Sciatic nerve (tissue), 2 donors: ENCODE measurements at regions not wholly inside any gene's neighbourhood (a gene's known extent, or its start where the extent isn't known, plus 50 kb on each side); places are given as distances from the start of the nearest gene placed in this dataset.

Experiments used
- ATAC-seq: fragments of 200-7000 bp; cut with Tn5 transposase; one replicate; pipeline ENCODE4 v1.9.1; 2020; ENCODE audit warnings: mild to moderate bottlenecking, moderate library complexity
- DNase-seq: peaks from one replicate; pipeline ENCODE4 v3.0.0-alpha.2; 2020; ENCODE audit warnings: low spot score
- intact Hi-C: fragments of 100-400 bp; cut with DNase I; formaldehyde crosslinking; loops from one replicate; pipeline ENCODE4 v1.14.2; 2022
- donor health status: DM: no; HTN: no; CAD: no.
- donor health status: DM: no; HTN: no; CAD: no.

DNA sequence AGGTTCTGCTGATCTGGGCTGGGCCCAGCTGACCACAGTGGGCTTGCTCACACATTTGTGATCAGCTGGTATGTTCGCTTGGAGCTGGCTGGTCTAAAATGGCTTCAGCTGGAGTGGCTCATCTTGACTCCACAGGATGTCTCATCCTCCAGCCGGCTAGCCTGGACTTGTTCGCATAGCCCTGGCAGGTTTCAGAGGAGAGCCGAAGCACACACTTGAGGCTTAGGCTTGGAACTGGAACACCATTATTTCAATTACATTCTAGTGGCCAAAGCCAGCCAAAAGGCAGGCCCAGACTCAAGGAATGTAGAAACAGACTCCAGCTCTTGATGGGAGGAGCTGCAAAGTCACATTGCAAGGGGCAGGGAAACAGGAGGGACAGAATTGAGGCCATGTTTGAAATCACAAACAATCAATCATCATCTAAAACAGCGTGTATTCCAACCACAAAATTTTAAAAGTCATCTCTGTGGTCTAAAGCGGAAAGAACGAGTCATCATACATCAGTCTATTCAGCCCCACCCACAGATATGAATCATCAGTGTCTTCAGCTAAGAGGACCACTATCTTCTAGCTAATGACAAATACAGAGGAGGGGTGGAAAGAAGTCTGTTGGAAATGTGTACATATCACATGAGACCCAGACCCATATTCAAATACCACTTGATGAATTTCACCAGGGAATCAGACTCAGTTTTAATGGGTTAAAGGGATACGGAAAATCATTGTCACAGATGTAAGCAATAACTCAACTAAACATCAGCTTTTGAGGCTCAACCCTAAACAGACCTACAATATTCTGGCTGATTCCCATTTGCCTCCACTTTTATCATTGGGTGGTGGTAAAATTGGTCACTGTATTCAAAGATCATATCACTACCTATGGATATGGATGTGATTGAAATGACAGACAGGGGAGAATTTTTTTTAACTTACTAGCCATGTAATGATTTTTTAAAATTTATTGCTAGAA is 139.0 kb upstream of the MKLN1 start:
- ATAC-seq (peak; percentile 84), DNase-seq (no peak)
- intact Hi-C loops: no loop called here

DNA sequence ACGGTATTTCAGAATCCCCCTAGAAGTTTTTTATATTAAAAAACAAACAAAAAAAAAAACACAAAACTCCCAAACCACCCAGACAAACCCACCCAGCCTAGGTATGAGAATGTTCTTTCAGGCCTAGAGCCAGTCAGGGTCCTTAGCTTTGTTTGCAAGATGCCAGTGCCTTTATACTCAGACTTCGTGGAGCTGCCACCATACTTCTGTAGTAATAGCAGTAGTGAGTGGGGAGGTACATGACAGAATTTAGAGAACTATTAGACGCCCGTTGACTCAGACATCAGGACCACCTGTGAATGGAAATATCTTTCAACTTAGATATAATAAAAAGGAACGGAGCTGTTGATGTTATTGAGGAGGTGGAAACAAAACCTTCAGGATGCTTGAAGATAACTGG is 138.2 kb upstream of the MKLN1 start:
- DNase-seq (no peak), ATAC-seq (no peak)
- intact Hi-C loops: no loop called here

DNA sequence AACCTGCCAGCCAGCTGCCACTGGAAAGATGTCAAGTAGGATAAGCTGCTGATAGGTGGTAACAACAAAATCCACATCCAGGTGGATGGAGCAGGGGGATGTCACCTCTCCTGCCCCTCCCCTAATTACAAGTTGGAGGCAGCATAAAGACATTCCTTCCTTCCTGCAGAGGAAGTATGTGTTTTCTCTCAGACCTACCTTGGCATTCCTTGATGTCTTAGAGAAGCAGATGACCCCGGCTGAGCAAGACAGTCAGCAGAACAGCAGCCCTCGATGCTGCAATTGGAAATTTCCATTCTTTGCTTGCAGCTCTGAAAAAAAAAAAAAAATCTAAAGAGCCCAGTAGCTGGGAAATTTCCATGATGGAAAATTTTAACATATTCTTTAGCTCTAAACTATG is 137.5 kb upstream of the MKLN1 start:
- no peak for DNase-seq
- intact Hi-C loops: no loop called here
- ATAC-seq: no peak

DNA sequence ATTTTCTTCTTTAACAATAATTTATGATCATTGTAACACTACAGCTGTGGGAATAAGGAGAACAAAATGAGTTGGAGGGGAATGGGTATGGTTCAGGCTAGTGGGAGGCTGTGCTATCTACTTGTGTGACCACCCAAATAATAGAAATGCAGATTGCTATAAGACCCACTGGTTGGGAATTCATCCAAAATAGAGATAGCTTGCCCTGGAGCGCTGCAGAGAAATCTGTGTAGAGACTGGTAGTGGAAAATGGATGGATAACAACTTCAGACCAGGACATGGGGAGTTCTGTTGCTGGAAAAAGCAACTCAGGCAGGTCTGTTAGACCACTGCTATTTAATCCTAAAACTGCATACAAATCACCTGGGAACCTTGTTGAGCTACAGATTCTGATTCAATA is 137.1 kb upstream of the MKLN1 start:
- ATAC-seq: no peak
- intact Hi-C loops: no loop called here
- no peak for DNase-seq

DNA sequence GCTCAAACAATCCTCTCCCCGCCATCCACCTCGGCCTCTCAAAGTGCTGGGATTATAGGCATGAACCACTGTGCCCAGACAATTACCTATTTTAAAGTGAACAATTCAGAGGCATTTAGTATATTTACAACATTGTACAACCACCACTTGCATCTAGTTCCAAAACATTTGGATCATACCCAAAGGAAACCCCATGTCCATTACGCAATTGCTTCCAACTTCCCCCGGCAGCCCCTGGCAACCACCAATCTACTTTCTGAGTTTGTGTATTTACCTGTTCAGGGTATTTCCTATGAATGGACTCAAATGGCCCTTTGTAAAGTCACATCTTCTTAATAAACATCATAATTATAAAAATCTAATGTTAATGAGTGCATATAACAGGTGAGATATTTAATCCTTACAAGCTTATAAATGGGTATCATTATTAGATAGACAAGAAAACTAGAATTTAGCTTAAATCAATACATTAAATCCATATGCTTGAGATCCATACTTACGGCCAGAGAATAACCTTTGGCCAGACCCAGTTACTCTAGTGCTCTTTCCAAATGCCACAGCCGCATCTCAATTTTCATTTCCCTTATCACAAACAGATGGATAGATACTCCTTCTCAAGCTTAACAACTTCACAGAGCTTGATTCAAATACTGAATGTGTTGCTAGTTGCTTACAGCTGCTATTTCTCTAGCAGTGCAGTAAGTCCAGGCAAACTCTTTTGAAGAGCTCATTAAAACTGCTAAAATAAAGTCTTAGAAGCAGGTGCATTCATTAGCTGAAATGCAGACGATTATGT is 133.4 kb upstream of the MKLN1 start:
- DNase-seq: no peak
- ATAC-seq: no peak
- intact Hi-C loops: no loop called here

DNA sequence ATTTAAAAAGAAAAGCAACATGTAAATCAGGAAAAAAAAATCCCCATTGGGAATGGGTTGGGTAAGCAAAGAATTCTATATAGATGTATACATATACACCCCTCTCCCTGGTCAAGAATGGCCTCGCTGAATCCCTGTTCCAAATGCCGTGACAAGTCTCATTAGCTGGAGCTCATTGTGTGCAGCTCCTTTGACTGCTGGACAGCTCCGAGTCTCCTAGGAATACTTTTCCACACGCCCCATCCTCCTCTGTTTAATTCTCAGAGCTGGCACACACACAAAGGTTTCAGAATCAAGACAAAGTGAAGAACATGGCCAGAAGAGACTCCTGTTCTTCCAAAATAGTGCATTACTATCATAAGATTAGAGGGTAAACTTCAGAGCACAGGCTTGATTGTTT is 130.9 kb upstream of the MKLN1 start:
- intact Hi-C loops: no loop called here
- ATAC-seq (no peak), DNase-seq (no peak)

DNA sequence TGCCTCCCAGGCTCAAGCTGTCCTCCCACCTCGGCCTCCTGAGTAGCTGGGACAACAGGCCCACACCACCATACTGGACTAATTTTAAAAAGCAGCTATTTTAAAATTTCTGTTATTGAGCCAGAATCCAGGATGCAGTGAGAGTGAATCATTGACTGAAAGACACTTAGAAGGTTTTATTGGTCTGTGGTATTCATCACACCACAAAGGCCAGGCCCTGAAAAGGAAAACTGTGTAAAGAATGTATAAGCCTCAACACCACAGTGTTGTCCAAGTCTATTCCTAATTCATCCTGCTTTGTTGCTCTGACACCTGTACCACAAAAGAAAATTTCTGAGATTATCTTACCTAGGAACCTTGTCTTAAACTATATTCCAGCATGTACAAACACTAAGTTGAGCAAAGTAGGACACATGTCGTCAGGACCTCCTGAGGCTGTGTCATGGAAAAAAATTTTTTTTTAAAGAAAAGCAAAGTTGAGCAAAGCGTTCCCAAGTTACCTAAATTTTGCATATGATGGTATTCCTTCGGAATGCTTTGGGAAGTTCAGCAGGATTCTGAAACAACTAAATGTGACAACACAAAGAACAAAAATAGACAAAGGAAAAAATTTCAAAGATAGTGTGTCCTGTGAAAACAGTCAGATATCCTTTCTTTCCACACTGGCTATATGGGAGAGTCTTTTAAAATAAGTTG is 129.6 kb upstream of the MKLN1 start:
- no peak for ATAC-seq
- DNase-seq: no peak
- intact Hi-C loops: no loop called here

DNA sequence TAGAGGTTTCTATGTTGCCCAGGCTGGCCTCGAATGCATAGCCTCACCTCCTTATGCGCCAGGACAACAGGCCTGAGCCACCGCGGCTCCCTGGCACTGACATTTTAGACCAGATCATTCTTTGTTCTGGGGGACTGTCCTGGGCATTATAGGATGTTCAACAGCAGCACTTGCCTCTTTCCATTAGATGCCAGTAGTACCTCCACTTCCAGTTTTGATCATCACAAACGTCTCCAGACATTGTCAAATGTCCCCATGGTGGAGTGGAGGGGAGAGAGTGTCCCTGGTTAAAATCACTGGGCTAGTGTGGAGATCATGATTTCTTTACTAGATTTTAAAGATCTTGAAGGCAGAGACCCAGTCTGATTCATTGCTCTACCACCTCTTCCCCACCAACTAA is 125.2 kb upstream of the MKLN1 start:
- ATAC-seq: no peak
- intact Hi-C loops: no loop called here
- no peak for DNase-seq

DNA sequence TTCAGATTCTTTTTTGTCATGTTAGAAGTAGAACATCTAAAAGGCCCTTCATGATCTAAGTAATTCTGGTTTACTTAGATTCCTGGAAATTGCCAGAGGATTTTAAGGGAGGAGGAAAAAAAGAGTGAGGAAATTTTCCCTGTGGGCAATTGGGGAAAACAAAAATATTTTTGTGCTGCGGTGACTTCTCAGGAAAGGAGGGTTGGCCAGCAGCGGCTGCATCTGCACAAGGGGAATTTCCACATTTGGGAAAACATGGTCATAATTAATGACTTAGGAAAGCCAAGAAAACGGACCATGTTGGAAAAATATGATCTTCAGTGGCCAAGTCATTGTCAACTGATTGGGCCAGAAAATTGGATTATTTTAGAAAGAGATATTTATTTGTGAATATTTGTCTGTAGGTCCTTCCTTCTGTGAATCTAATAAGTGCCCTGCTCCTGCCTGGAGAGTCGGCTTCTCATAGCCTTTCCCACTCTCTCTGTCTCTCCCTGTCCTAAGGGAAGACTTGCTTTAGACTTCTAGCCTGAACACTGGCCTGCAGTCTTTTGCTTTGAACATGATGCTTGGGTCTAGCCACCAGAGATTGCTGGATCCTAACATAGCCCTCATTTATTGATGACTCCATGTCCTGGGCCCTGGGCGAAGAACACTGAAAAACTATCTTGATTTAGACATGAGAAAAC is 124.2 kb upstream of the MKLN1 start:
- DNase-seq (no peak), ATAC-seq (peak; percentile 89)
- intact Hi-C loops: no loop called here

DNA sequence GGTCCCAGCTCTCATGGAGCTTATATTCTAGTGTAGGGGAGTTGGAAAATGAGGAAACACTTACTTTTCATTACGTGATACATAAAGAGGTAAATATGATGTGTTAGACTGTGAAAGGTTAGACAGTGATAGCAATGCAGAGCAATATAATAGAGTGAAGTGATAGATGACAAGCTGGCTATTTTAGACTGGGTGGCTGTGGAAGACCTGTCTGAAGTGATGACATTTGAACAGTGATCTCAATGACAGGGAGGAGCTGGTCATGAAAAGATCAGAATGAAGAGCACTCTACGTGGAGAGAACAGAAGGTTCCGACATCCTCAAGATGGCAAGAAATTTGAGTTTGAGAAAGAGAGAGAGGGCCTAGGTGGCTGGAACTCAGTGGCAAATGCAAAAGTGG is 118.9 kb upstream of the MKLN1 start:
- ATAC-seq (no peak), DNase-seq (no peak)
- intact Hi-C loops: no loop called here

DNA sequence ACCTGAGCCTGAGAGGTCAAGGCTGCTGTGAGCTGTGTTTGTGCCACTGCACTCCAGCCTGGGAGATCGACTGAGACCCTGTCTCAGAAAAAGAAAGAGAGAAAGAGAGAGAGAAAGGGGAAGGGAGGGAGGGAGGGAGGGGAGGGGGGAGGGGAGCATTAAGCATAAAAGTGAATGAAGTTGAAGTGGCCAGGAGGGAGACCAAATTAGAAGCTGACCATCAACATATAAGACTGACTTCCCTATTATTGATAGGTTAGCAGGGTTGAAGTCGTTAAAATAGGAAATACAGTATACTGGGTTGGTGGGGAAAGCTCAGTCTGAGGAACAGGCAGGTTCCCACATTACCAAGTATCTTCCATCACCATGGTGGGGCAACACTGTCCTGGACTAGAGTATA is 117.1 kb upstream of the MKLN1 start:
- intact Hi-C loops: no loop called here
- DNase-seq (no peak), ATAC-seq (no peak)

DNA sequence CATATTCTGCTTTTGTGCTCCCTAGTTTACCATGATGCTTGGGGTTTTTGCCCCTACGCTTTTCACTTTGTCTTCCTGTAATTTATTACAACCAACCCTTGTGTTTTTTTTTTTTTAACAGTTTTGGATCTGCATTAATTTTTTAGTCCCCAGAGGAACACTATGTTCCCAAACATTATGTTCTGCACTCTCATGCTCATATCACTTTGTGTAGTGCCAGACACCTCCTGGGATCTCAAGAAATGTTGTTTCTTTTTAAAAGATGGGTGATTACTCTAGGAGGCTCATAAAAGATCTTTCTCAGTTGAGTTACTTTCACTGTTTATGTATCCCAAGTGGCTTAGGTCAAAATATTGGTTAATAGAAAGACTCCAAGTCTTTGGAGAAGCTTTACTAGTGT is 116.2 kb upstream of the MKLN1 start:
- no peak for DNase-seq
- intact Hi-C loops: no loop called here
- no peak for ATAC-seq

DNA sequence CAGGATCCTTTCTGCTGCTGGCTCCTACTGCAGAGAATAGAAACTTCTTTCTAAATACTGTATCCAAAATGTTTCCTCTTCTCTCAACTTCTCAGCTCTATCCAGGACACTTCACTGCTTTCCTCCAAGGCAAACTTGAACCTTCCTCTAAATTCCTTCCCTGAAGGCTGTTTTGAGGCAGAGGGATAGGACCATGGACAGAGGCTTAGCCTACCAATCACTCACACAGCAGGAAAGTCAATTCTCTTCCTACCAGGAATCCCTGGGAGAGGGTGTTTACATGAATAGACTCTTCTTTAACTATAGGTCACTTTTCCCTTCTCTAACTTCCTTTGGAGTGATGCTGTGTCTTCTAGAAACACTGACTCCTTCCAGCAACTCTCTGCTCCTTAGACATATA is 115.6 kb upstream of the MKLN1 start:
- DNase-seq (no peak), ATAC-seq (peak; percentile 61)
- intact Hi-C loops: no loop called here

DNA sequence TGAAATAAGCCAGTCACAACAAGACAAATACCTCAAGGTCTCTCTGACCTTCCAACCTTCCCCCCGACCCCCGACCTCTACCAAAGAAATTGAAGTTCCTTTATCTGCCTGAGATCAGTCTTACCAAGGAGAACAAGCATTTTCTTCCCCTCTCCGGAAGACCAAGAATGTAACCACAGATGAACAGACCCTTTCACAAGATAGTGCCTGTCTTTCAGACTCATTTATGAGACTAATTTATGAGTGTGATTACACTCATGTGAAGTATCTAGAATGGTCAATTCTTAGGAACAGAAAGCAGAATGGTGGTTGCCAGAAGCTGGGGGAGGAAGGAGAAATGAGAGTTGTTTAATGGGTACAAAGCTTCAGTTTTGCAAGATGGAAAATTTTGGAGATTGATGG is 108.9 kb upstream of the MKLN1 start:
- no peak for ATAC-seq
- intact Hi-C loops: no loop called here
- DNase-seq: no peak

DNA sequence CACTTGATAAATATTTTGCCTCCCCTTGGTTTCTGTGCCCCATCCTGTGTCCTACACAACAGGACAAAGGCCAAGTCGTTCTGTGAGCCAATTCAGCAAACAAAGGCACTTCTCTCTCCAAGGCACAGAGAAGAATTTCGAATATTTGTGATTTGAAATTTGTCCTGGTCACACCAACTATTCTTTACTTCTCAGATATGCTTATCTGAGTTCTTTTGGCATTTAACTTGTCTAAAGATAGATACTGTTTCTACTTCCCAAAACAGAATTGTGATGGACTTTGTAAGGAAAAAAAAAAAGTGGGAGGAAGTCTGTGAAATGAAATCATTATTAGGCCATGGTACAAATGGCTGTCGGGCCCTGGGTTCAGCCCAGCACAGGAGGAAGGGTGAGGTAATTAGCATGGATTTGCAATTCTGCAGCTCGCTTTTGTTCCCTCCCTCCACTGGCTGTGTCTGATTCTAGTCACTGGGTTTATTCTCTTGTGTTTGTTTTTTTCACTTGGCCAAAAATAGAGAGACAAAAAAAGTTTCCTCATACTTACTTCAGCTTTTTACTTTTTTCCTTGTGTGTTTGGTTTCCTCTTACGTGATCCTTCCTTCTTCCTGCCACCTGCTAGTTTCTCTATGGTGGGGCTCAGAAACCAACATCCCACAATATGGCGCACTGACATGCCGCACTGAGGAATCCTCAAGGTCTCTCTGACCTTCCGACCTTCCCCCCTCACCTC is 108.2 kb upstream of the MKLN1 start:
- DNase-seq (no peak), ATAC-seq (peak; percentile 95)
- intact Hi-C loops: no loop called here

DNA sequence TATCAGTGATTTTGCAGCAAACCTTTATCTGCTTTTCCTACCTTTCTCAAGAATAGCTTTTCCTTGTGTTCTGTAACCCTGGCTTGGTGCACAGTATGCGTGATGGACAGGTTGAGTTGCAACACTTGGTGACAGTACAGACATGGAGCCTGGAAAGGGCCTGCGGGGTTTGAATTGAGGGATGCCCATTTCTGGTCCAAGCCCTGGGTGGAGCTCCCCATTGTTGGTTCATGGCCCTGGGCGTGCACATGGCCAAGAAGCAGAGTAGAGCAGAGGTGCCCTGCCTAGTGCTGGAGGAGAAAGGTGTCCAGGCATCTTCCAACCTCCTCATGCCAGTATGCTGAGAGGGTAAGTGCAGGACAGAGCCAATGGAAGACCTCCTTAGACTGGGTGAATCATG is 106.6 kb upstream of the MKLN1 start:
- ATAC-seq: no peak
- intact Hi-C loops: no loop called here
- no peak for DNase-seq

DNA sequence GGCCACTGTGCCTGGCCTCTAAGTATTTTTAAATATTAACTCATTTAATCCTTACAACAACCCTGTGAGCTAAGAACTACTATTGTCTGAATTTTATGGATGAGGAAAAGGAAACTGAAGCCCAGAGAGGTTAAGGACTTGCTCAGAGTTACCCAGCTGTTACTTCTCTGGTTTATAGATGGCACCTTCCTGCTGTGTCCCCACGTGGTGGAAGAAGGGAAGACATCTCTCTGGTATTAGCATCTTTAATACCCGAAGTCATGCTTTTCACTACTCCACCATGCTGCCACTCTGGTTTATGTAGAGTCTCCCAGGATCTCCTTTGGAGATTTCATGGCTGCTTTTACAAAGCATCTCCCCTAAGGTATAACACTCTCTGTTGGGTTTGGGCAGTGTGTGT is 105.5 kb upstream of the MKLN1 start:
- DNase-seq: no peak
- no peak for ATAC-seq
- intact Hi-C loops: no loop called here

DNA sequence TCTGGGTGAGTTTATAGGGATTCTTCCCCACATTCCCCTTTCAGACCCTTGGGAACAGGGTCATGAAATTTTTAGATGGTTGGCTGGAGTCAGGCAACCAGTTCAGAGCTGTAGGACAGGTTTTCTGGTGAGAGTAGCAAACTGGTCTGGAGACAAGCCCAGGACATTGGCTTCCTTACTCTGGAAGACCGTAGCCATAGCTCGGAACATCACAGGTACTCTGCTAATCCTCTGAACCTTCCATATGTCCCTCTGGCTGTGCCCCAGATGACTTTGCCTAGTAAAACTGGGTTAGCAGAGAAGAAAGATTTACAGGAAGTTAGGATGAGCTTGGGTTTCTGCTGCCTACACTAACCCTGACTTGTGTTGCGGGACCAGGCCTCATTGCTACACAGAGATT is 104.5 kb upstream of the MKLN1 start:
- no peak for ATAC-seq
- intact Hi-C loops: no loop called here

DNA sequence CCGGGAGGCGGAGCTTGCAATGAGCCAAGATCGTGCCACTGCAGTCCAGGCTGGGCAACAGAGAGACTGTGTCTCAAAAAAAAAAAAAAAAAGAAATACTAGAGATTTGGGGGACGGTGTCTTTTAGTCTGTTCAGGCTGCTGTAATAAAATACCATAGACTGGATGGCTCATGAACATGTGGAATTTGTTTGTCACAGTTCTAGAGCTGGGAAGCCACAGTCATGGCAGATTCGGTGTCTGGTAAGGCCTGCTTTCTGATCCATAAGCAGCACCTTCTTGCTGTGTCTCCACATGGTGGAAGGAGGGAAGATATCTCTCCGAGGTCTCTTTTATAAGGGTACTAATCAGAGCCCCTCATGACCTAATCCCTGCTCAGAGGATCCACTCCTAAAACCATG is 102.7 kb upstream of the MKLN1 start:
- no peak for ATAC-seq
- no peak for DNase-seq
- intact Hi-C loops: no loop called here

More for the DNA sequence above, 104.5 kb upstream of the MKLN1 start:
- DNase-seq: no peak
